Endothelial cell (in vitro differentiated cells): ENCODE measurements at regions not wholly inside any gene's neighbourhood (a gene's known extent, or its start where the extent isn't known, plus 50 kb on each side); places are given as distances from the start of the nearest gene placed in this dataset.

Experiments used
- DNase-seq: peaks from one replicate; pipeline ENCODE4 v3.0.0; 2021; ENCODE audit warnings: low spot score
- H3K27ac Mint-ChIP-seq: one replicate; pipeline ENCODE4 v1.8.0; 2021; ENCODE audit warnings: mixed read lengths, inconsistent platforms; ENCODE audit not compliant: unreplicated experiment
- H3K27me3 Mint-ChIP-seq: one replicate; pipeline ENCODE4 v1.8.0; 2021; ENCODE audit warnings: mild to moderate bottlenecking, moderate library complexity, mixed read lengths, inconsistent platforms; ENCODE audit not compliant: unreplicated experiment
- H3K36me3 Mint-ChIP-seq: one replicate; pipeline ENCODE4 v1.8.0; 2021; ENCODE audit warnings: mild to moderate bottlenecking, low read depth, mixed read lengths, inconsistent platforms; ENCODE audit not compliant: unreplicated experiment
- H3K4me1 Mint-ChIP-seq: one replicate; pipeline ENCODE4 v1.8.0; 2021; ENCODE audit warnings: mild to moderate bottlenecking, mixed read lengths, inconsistent platforms; ENCODE audit not compliant: unreplicated experiment
- H3K4me3 Mint-ChIP-seq: one replicate; pipeline ENCODE4 v1.8.0; 2021; ENCODE audit warnings: mild to moderate bottlenecking, mixed read lengths, inconsistent platforms; ENCODE audit not compliant: unreplicated experiment
- H3K9me3 Mint-ChIP-seq: one replicate; pipeline ENCODE4 v1.8.0; 2021; ENCODE audit warnings: mixed read lengths, inconsistent platforms; ENCODE audit not compliant: unreplicated experiment
- CTCF ChIP-seq: fragments of 200-600 bp; sonication (generic); IDR thresholded peaks from one replicate; pipeline ENCODE4 v1.5.0; 2021; ENCODE audit warnings: antibody characterized with exemption; ENCODE audit not compliant: unreplicated experiment

GRCh38 chr12:13311551-13311950 is 115.0 kb downstream of the EMP1 start:
- Mint-ChIP-seq H3K4me3 (no peak overlapping the region), H3K4me1 (peaks cover 3% of the 10 kb centered on the region), H3K9me3 (peaks cover 2% of the 10 kb centered on the region), H3K27me3 (peaks cover 4% of the 10 kb centered on the region), H3K36me3 (peaks cover 2% of the 10 kb centered on the region), H3K27ac (no peak overlapping the region)
- TF ChIP-seq CTCF, result no peak
- no peak for DNase-seq

GRCh38 chr12:13307143-13307816 is 110.8 kb downstream of the EMP1 start:
- Mint-ChIP-seq H3K4me3 (no peak overlapping the region), H3K9me3 (no peaks in the 10 kb centered on the region), H3K27me3 (no peaks in the 10 kb centered on the region), H3K27ac (no peak overlapping the region), H3K4me1 (peaks cover 3% of the 10 kb centered on the region), H3K36me3 (no peaks in the 10 kb centered on the region)
- no peak for DNase-seq
- no peak for TF ChIP-seq CTCF

GRCh38 chr12:13304924-13305323 is 108.4 kb downstream of the EMP1 start:
- H3K27ac Mint-ChIP-seq, result no peak overlapping the region
- no peak for DNase-seq
- no peak overlapping the region for H3K4me3 Mint-ChIP-seq
- no peaks in the 10 kb centered on the region for H3K27me3 Mint-ChIP-seq
- no peak for TF ChIP-seq CTCF
- H3K36me3 Mint-ChIP-seq, result no peaks in the 10 kb centered on the region
- H3K4me1 Mint-ChIP-seq, result peaks cover 3% of the 10 kb centered on the region
- H3K9me3 Mint-ChIP-seq, result no peaks in the 10 kb centered on the region

- no peaks in the 10 kb centered on the region for H3K9me3 Mint-ChIP-seq
- no peak for DNase-seq
- H3K4me3 Mint-ChIP-seq, result no peak overlapping the region
- TF ChIP-seq CTCF, result no peak
- H3K36me3 Mint-ChIP-seq, result no peaks in the 10 kb centered on the region
- no peaks in the 10 kb centered on the region for H3K27me3 Mint-ChIP-seq
- H3K27ac Mint-ChIP-seq, result no peak overlapping the region
- no peaks in the 10 kb centered on the region for H3K4me1 Mint-ChIP-seq
Measured at GRCh38 chr12:13299457-13299856, 102.9 kb downstream of the EMP1 start.

GRCh38 chr12:13293096-13293495 is 96.6 kb downstream of the EMP1 start:
- H3K27ac Mint-ChIP-seq, result no peak overlapping the region
- TF ChIP-seq CTCF, result no peak
- DNase-seq, result no peak
- H3K4me3 Mint-ChIP-seq, result no peak overlapping the region
- H3K27me3 Mint-ChIP-seq, result peaks cover 1% of the 10 kb centered on the region
- no peaks in the 10 kb centered on the region for H3K36me3 Mint-ChIP-seq
- H3K4me1 Mint-ChIP-seq, result no peaks in the 10 kb centered on the region
- H3K9me3 Mint-ChIP-seq, result no peaks in the 10 kb centered on the region
